Activated naive CD4-positive, alpha-beta T cell treated with anti-CD3 and anti-CD28 coated beads, Interleukin-2, amount 50 U/mL, for 16 hours (primary cell): ENCODE measurements at regions not wholly inside any gene's neighbourhood (a gene's known extent, or its start where the extent isn't known, plus 50 kb on each side); places are given as distances from the start of the nearest gene placed in this dataset.
A peak's percentile ranks its signal among the peaks of the same experiment; 100 is the strongest.
"Not testable (repeated sequence)": the region's sequence is repeated elsewhere in the genome, so short reads cannot be mapped to it uniquely, and the experiment has no call there.

Experiments used
- DNase-seq: peaks from one replicate; pipeline ENCODE4 v3.0.0-alpha.2; 2020

GRCh38 chr6:11380969-11381744 is 148.7 kb upstream of the NEDD9 start:
- DNase-seq: no peak

- no peak for DNase-seq
Measured at GRCh38 chr6:11380549-11380948, 148.1 kb upstream of the NEDD9 start.

DNA sequence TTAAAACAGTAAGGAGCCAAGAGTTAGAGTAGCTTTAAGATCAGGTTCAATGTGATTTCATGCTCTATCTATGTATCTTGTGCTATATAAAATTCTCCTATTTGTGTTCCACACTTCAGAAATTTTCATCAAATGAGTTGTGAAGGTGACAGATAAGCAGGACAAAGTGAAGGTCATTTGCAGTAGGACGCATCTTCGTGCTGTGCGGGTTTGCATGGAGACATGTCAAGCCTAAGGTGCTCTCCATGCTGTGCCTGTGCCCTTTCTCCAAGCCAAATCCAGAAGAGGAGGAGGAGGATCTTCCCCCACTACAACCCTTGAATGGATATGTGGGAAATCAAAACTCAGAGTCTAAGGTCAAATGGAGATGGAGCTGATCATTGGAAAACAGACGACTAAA is 147.3 kb upstream of the NEDD9 start:
- no peak for DNase-seq

GRCh38 chr6:11378639-11379038 is 146.2 kb upstream of the NEDD9 start:
- no peak for DNase-seq

GRCh38 chr6:11374036-11375010 is 141.9 kb upstream of the NEDD9 start:
- DNase-seq: no peak

DNA sequence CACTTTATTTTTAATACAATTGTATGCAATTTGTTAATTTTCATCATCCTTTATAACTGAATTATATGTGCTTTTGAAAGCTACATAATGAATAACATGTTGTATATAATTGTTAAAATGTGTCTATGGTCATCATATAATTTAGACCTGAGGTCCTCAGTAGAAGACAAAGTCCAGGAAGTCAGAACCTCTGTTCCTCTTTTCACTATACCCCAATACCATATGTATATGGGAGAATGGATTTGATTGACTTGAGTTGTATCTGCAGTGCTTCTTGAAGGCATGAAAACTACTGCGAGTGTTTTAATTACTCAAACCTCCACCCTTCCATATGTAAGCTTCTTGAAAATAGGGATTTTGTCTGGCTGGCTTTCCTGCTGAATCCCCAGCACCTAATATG is 140.7 kb upstream of the NEDD9 start:
- DNase-seq: no peak

- not testable (repeated sequence) for DNase-seq
Measured at GRCh38 chr6:11372186-11372790, 139.8 kb upstream of the NEDD9 start.

DNA sequence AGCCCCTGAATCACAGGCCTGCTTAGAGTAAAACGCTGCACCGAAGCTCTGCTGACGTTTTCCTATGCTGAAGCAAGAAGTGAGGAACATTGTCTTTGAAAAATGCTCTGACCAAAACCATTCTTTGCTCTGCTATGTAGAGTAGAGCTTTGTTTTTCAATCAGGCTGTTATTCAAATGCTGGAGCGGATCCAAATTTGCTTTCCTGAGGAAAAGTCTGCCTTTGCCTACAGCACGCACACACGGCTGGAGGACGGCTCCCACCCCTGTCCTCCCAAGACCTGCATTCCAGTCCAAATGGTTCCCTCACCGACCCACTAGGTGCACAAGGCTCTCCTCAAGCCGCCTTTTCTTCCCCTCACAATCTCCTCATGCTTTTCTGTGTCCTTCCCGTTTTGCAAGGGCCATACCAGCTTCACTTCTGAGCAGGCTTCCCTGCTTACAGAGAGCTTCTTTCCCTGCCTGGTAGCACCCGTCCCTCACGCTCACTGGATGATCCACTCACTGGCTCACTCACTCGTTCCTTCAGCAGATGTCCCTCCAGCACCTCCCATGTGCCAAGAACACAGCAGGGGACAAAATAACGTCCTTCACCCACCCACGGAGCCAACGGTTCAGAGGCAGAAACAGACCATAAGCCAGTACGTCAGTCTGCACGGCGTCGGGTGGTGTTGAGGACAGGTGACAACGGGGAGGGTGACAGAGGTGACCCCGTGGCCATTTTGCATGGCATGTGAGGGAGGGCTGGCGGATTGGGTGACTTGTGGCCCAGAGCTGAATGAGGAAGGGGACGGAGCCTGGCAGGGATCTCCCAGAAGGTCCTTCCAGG is 137.9 kb upstream of the NEDD9 start:
- DNase-seq: no peak

DNA sequence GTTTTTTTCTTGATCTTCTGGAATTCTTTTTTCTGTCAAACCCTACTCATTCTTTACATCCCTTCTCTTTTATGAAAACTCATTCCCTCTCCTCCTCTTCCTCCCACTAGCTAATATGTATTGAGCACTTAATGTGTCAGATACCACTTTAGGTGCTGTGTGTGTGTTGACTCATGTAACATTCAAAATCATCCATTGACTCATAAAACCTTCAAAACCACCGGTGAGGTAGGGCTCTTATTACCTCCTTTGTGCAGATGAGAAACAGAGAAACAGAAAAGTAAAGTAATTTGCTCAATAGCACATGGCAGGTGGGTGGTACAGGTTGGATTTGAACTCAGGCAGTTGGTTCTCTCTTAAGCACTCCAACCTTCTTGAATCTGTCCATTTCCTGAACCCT is 136.3 kb upstream of the NEDD9 start:
- peak; percentile 29 for DNase-seq

GRCh38 chr6:11368264-11368663 is 135.8 kb upstream of the NEDD9 start:
- DNase-seq: no peak

DNA sequence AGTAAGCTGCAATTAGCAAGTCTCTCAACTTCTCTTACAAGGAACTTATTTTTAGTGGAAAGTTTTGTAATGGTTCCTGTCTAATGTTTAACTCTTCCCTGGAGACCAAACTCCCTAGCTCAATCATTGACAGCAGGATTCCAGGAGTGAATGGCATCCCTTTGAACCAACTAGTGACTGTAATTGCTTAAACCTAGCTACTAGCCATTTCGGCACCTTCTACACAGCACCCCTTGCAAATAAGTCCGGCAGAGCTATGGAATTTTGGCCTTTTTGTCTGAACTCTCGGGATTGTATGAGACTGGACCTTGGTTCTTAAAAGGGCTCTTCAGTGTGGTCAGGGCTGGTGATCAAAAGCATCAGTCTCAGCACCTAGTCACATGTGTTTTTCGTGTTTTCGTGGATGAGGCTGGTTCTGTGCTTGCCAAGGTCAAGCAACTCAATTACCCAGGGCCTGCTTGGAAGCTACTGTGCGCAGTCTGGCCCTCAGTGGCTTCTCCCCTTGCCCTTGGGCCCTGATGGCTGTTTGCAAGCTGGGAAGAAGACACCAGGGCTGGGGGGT is 135.3 kb upstream of the NEDD9 start:
- DNase-seq: no peak

- no peak for DNase-seq
Measured at GRCh38 chr6:11366934-11367637, 134.6 kb upstream of the NEDD9 start.

DNA sequence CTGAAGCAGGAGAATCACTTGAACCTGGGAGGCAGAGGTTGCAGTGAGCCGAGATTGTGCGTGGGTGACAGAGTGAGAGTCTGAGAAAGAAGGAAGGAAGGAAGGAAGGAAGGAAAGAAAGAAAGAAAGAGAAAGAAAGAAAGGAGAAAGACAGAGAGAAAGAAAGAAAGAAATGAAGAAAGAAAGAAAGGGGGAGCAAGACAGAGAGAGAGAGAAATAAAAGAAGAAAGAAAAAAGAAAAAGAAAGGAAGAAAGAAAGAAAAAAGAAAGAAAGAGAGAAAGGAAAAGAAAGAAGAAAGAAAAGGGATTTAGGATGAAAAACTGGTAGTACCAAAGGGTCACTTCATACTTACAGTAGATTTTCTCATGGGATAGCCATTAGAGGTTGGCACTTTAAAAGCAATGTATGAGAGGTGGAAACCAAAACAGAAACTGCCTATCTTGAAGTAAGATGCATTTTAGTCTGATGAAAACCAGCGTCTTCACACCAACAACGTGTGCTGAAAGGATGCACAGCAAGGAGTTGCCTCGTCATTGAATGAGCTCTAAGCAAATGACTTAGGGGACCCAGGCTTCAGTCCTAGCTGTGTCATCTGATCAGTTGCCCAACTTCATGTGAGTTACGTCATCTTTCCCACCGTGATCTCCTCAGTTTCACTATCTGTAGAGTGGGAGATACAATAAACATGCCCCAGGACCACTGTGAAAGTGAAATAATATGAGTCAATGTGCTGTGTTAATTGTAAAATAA is 133.9 kb upstream of the NEDD9 start:
- peak; percentile 54 for DNase-seq

GRCh38 chr6:11364971-11365397 is 132.5 kb upstream of the NEDD9 start:
- no peak for DNase-seq

DNA sequence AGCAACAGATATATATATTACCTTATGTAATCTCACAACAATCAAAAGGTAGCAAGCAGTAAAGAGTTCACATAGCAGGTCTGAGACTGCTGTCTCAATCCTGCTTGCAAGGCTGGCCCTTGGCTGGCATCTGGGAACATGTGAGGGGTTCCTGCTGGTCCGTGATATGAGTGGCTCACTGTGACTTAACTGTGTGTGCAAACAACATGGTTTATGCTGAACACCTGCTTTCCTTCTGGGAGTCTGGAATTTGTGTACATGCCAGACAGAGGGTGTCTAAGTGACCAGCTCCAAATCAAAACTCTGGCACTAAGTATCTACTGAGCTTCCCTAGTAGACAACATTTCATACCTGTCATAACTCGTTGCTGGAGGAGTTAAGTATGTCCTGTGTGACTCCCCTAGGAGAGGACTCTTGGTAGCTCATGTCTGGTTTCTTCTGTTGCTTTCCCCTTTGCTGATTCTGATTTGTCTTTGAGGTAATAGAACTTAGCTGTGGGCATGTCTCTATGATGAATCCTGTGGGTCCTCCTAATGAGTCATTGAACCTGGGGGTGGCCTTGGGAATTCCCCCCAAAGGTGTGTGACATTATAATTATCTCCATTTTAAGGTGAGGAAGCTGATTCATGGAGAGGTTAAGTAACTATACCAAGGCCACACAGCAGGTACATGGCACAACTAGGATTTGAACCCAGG is 131.6 kb upstream of the NEDD9 start:
- DNase-seq: peak; percentile 75

GRCh38 chr6:11362564-11362963 is 130.1 kb upstream of the NEDD9 start:
- no peak for DNase-seq

GRCh38 chr6:11358904-11359830 is 126.7 kb upstream of the NEDD9 start:
- DNase-seq: no peak

DNA sequence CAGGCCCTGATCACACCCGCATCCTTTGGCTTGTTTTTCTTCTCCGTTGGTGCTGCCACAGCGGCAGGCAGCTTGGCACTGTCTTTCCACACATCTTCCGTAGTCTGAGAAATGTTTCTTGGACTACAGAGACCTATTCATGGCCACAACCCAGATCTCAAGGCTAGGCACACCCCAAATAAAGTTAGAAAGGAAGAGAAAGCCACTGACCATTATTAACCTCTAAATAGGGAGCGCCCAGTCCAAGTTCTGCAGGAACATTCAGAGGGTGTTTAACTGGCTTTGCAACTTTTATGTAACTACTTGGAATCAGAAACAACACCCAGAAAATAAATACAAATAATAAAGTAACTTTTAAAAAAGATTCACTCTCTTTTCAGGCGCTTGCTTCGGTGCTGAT is 124.8 kb upstream of the NEDD9 start:
- no peak for DNase-seq
